Thyroid gland (tissue), 4 donors: ENCODE measurements at regions not wholly inside any gene's neighbourhood (a gene's known extent, or its start where the extent isn't known, plus 50 kb on each side); places are given as distances from the start of the nearest gene placed in this dataset.

Experiments
- DNase-seq, 2 donors: peaks; one replicate each; pipeline ENCODE4 v3.0.0-alpha.2; 2019
- H3K27ac ChIP-seq, 3 donors: fragments of 200-600 bp; sonication (generic); 1 replicate in 2 of 3; 2 replicates in 1 of 3; pipeline ENCODE4 v1.5.1; 2016 to 2019; ENCODE audit warnings: mild to moderate bottlenecking in 1 of 3, moderate library complexity in 1 of 3
- H3K27me3 ChIP-seq: fragments of 200-600 bp; sonication (generic); one replicate; pipeline ENCODE4 v1.5.1; 2019
- H3K36me3 ChIP-seq, 2 donors: fragments of 200-600 bp; sonication (generic); one replicate each; pipeline ENCODE4 v1.5.1; 2016 to 2019
- H3K4me1 ChIP-seq, 2 donors: fragments of 200-600 bp; sonication (generic); one replicate each; pipeline ENCODE4 v1.5.1; 2017 to 2019
- H3K4me3 ChIP-seq, 3 donors: fragments of 200-600 bp; sonication (generic); replicated peaks in 1 of 3; 1 replicate in 2 of 3; 2 replicates in 1 of 3; pipeline ENCODE4 v1.5.1; 2016; ENCODE audit warnings: mild to moderate bottlenecking in 1 of 3
- H3K9me3 ChIP-seq: fragments of 200-600 bp; sonication (generic); one replicate; pipeline ENCODE4 v1.5.1; 2017
- CTCF ChIP-seq, 6 experiments: fragments of 200-600 bp in 3 of 6; fragments of 450-650 bp in 3 of 6; sonication (generic) in 3 of 6; IDR thresholded peaks; one replicate each; pipeline ENCODE4 v1.5.1; 2016 to 2019; ENCODE audit warnings: antibody characterized with exemption in 6 of 6, mild to moderate bottlenecking in 2 of 6, inconsistent platforms in 1 of 6, moderate library complexity in 1 of 6
- POLR2A ChIP-seq, 2 donors: fragments of 450-650 bp; IDR thresholded peaks; one replicate each; pipeline ENCODE4 v1.6.1; 2017; ENCODE audit warnings: antibody characterized with exemption in 2 of 2, mild to moderate bottlenecking in 2 of 2, moderate library complexity in 1 of 2
- WGBS, 2 donors: methylation state at CpG; one replicate each; pipeline ENCODE4 v1.1.5; 2017; 5-methylcytosine and 5-hydroxymethylcytosine counted together
- intact Hi-C: fragments of 100-400 bp; cut with DNase I; formaldehyde crosslinking; loops from one replicate; pipeline ENCODE4 v1.15.1; 2023

GRCh38 chr10:35795131-35795824 lies 153.2 kb upstream of the FZD8 start:
- DNase-seq: no peak
- Histone ChIP-seq H3K36me3 (no peaks in the 10 kb centered on the region), H3K4me3 (no peak overlapping the region), H3K9me3 (no peaks in the 10 kb centered on the region), H3K4me1 (no peaks in the 10 kb centered on the region), H3K27me3 (no peaks in the 10 kb centered on the region), H3K27ac (no peak overlapping the region)
- no peak for TF ChIP-seq POLR2A (IDR thresholded peaks at IDR 0.05)
- no peak for TF ChIP-seq CTCF (IDR thresholded peaks at IDR 0.05)
- intact Hi-C loops: no loop called here
- 76 to 80% methylated on average over 13 of the region's 13 CpGs for WGBS, 2 donors

GRCh38 chr10:35794703-35795102 lies 152.6 kb upstream of the FZD8 start:
- Histone ChIP-seq H3K36me3 (no peaks in the 10 kb centered on the region), H3K27ac (no peak overlapping the region), H3K27me3 (no peaks in the 10 kb centered on the region), H3K4me1 (no peaks in the 10 kb centered on the region), H3K9me3 (no peaks in the 10 kb centered on the region), H3K4me3 (no peak overlapping the region)
- 81 to 93% methylated on average over 12 of the region's 12 CpGs for WGBS, 2 donors
- TF ChIP-seq POLR2A (IDR thresholded peaks at IDR 0.05): no peak
- peak in 1 of 6 experiments; percentile 6 for TF ChIP-seq CTCF (IDR thresholded peaks at IDR 0.05)
- no peak for DNase-seq
- intact Hi-C loops: no loop called here

GRCh38 chr10:35792291-35792690 lies 150.2 kb upstream of the FZD8 start:
- intact Hi-C loops: no loop called here
- WGBS, 2 donors: 51 to 52% methylated on average over 7 of the region's 7 CpGs
- DNase-seq: no peak
- no peaks in the 10 kb centered on the region for H3K9me3 ChIP-seq
- H3K27ac ChIP-seq: no peak overlapping the region
- no peaks in the 10 kb centered on the region for H3K36me3 ChIP-seq
- TF ChIP-seq CTCF (IDR thresholded peaks at IDR 0.05) (no peak), POLR2A (IDR thresholded peaks at IDR 0.05) (no peak)
- no peak overlapping the region for H3K4me3 ChIP-seq
- no peaks in the 10 kb centered on the region for H3K4me1 ChIP-seq
- no peaks in the 10 kb centered on the region for H3K27me3 ChIP-seq

GRCh38 chr10:35789996-35790395 lies 147.9 kb upstream of the FZD8 start:
- intact Hi-C loops: no loop called here
- TF ChIP-seq POLR2A (IDR thresholded peaks at IDR 0.05) (no peak), CTCF (IDR thresholded peaks at IDR 0.05) (no peak)
- H3K4me1 ChIP-seq: no peaks in the 10 kb centered on the region

GRCh38 chr10:35784751-35785150 lies 142.7 kb upstream of the FZD8 start:
- H3K9me3 ChIP-seq: no peaks in the 10 kb centered on the region
- no peaks in the 10 kb centered on the region for H3K27me3 ChIP-seq
- H3K4me3 ChIP-seq: no peak overlapping the region
- H3K27ac ChIP-seq: no peak overlapping the region
- TF ChIP-seq CTCF (IDR thresholded peaks at IDR 0.05) (no peak), POLR2A (IDR thresholded peaks at IDR 0.05) (no peak)
- intact Hi-C loops: no loop called here
- H3K4me1 ChIP-seq: peaks cover 0 to 7% of the 10 kb centered on the region in 2 donors
- no peak for DNase-seq
- WGBS, 2 donors: 79 to 86% methylated on average over 5 of the region's 5 CpGs
- H3K36me3 ChIP-seq: no peaks in the 10 kb centered on the region

More at GRCh38 chr10:35789996-35790395, 147.9 kb upstream of the FZD8 start:
- Histone ChIP-seq H3K36me3 (no peaks in the 10 kb centered on the region), H3K27ac (no peak overlapping the region), H3K27me3 (no peaks in the 10 kb centered on the region), H3K9me3 (no peaks in the 10 kb centered on the region), H3K4me3 (no peak overlapping the region)
- 92 to 94% methylated on average over 7 of the region's 7 CpGs for WGBS, 2 donors
- DNase-seq: no peak
